HEK293T (cell line): ENCODE measurements at regions not wholly inside any gene's neighbourhood (a gene's known extent, or its start where the extent isn't known, plus 50 kb on each side); places are given as distances from the start of the nearest gene placed in this dataset.

ENCODE experiments used
- ARNT ChIP-seq: fragments of 450-650 bp; IDR thresholded peaks from 2 replicates; pipeline ENCODE4 v1.6.1; 2017; ENCODE audit warnings: mild to moderate bottlenecking
- BHLHE40 ChIP-seq: fragments of 450-650 bp; IDR thresholded peaks from 2 replicates; pipeline ENCODE4 v1.6.1; 2016; ENCODE audit warnings: mild to moderate bottlenecking, moderate library complexity, borderline replicate concordance
- CTBP1 ChIP-seq: fragments of 450-650 bp; IDR thresholded peaks from 2 replicates; pipeline ENCODE4 v1.6.1; 2016; ENCODE audit warnings: borderline replicate concordance
- ELF4 ChIP-seq: fragments of 450-650 bp; IDR thresholded peaks from 2 replicates; pipeline ENCODE4 v1.6.1; 2017; ENCODE audit warnings: antibody characterized with exemption
- FOXA1 ChIP-seq: fragments of 450-650 bp; IDR thresholded peaks from 2 replicates; pipeline ENCODE4 v1.6.1; 2016; ENCODE audit warnings: mild to moderate bottlenecking
- FOXM1 ChIP-seq: fragments of 450-650 bp; IDR thresholded peaks from 2 replicates; pipeline ENCODE4 v1.6.1; 2017; ENCODE audit warnings: mild to moderate bottlenecking, borderline replicate concordance
- L3MBTL2 ChIP-seq: fragments of 450-650 bp; conservative IDR thresholded peaks from 2 replicates; pipeline ENCODE4 v1.6.1; 2016; ENCODE audit warnings: mild to moderate bottlenecking
- LEF1 ChIP-seq: fragments of 450-650 bp; IDR thresholded peaks from 2 replicates; pipeline ENCODE4 v1.6.1; 2017; ENCODE audit warnings: mild to moderate bottlenecking, borderline replicate concordance
- SP1 ChIP-seq: fragments of 450-650 bp; IDR thresholded peaks from 2 replicates; pipeline ENCODE4 v1.6.1; 2017
- SUZ12 ChIP-seq: fragments of 450-650 bp; IDR thresholded peaks from 2 replicates; pipeline ENCODE4 v1.6.1; 2016; ENCODE audit warnings: mild to moderate bottlenecking
- ZNF384 ChIP-seq: fragments of 450-650 bp; IDR thresholded peaks from 2 replicates; pipeline ENCODE4 v1.6.1; 2016

DNA sequence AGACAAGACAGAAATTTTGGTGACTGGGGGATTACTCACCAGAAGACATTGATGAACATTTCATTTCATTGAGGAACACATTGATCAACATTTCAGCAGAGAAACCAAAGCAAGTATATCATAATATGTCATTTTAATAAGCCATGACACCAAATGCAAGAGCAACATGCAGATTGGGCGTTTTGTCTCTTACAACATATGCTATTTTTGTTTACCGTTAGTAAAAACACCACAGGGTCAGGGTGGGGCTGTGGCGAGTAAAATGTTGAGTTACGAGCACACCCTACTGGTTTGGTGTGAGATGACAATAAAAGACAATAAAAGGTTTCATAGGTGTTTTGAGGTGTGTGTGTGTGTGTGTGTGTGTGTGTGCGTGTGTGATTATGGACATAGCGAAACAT, 294.5 kb downstream of the PDGFC start:
- TF ChIP-seq BHLHE40: no peak
- TF ChIP-seq FOXM1: no peak
- TF ChIP-seq L3MBTL2: no peak
- TF ChIP-seq LEF1: no peak
- no peak for TF ChIP-seq SP1
- TF ChIP-seq ARNT: no peak
- no peak for TF ChIP-seq CTBP1
- TF ChIP-seq FOXA1: no peak
- TF ChIP-seq ELF4: no peak
- TF ChIP-seq SUZ12: no peak
- TF ChIP-seq ZNF384: no peak
